ENCODE measurements at regions not wholly inside any gene's neighbourhood (a gene's known extent, or its start where the extent isn't known, plus 50 kb on each side); places are given as distances from the start of the nearest gene placed in this dataset.

DNA sequence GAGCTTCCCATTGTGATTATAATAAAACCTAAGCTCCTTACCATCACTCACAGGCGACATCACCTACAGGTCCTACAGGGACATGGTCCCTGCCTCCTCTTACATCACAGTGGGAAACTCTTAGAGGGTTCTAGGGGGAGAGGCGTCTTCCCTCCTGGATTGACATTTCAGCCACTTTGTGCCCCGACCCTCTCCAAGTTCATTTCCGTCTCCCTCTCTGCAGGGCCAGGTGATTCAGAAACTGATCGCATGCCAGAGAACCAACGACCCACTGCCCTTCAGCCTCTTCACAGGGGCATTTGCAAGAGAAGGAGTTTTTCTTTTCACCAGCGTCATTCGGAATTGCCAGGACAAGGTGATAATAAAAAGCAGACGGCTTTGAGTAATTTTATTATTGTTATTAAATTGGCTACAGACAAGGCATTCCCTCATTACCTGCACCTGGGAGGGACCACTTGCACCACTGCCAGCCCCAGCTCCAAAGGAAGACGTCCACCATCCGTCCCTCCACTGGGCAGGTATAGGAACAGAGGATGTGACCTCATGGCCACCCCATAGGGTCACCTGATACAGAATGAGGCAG lies 85.8 kb upstream of the CUX1 start:
- TF ChIP-seq POLR2A (IDR thresholded peaks at IDR 0.05; ENCODE audit: low read length) = no peak
- TF ChIP-seq, protein P1, sequence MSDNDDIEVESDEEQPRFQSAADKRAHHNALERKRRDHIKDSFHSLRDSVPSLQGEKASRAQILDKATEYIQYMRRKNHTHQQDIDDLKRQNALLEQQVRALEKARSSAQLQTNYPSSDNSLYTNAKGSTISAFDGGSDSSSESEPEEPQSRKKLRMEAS (IDR thresholded peaks at IDR 0.05) = no peak
- TF ChIP-seq NPAS2 (CRISPR knock-in tag; IDR thresholded peaks at IDR 0.05; ENCODE audit: borderline replicate concordance) = no peak
- no peak for TF ChIP-seq RAD21 (conservative IDR thresholded peaks at IDR 0.05 in 1 of 2, IDR thresholded peaks at IDR 0.05 in 1 of 2)
- TF ChIP-seq, protein P2, sequence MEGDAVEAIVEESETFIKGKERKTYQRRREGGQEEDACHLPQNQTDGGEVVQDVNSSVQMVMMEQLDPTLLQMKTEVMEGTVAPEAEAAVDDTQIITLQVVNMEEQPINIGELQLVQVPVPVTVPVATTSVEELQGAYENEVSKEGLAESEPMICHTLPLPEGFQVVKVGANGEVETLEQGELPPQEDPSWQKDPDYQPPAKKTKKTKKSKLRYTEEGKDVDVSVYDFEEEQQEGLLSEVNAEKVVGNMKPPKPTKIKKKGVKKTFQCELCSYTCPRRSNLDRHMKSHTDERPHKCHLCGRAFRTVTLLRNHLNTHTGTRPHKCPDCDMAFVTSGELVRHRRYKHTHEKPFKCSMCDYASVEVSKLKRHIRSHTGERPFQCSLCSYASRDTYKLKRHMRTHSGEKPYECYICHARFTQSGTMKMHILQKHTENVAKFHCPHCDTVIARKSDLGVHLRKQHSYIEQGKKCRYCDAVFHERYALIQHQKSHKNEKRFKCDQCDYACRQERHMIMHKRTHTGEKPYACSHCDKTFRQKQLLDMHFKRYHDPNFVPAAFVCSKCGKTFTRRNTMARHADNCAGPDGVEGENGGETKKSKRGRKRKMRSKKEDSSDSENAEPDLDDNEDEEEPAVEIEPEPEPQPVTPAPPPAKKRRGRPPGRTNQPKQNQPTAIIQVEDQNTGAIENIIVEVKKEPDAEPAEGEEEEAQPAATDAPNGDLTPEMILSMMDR (IDR thresholded peaks at IDR 0.05) = no peak
- no peak for TF ChIP-seq CEBPB (IDR thresholded peaks at IDR 0.05)
- TF ChIP-seq HDAC2 (IDR thresholded peaks at IDR 0.05) = no peak
- TF ChIP-seq MAFK (IDR thresholded peaks at IDR 0.05; ENCODE audit: partially characterized antibody) = no peak
- TF ChIP-seq EP300 (IDR thresholded peaks at IDR 0.05) = no peak
- TF ChIP-seq, protein P3, sequence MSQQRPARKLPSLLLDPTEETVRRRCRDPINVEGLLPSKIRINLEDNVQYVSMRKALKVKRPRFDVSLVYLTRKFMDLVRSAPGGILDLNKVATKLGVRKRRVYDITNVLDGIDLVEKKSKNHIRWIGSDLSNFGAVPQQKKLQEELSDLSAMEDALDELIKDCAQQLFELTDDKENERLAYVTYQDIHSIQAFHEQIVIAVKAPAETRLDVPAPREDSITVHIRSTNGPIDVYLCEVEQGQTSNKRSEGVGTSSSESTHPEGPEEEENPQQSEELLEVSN (IDR thresholded peaks at IDR 0.05; ENCODE audit: borderline replicate concordance, low read depth) = no peak
